ENCODE measurements at regions not wholly inside any gene's neighbourhood (a gene's known extent, or its start where the extent isn't known, plus 50 kb on each side); places are given as distances from the start of the nearest gene placed in this dataset.

- no peak overlapping the region for H3K4me2 ChIP-seq (ENCODE audit: low read depth, low read length)
- DNase-seq (ENCODE audit: low spot score) = no peak
- BruUV-seq (replicated peaks) = no TSS peak
- CTCF ChIA-PET (ENCODE audit: low intra/inter-chr PET ratio, low total read pairs) = no interaction called here
- no peak for TF ChIP-seq SNAPC4 (CRISPR knock-in tag; IDR thresholded peaks at IDR 0.05)
- no peak for TF ChIP-seq DRAP1 (CRISPR knock-in tag; IDR thresholded peaks at IDR 0.05)
- no peak for TF ChIP-seq ZNF713 (CRISPR knock-in tag; IDR thresholded peaks at IDR 0.05)
- no peak for TF ChIP-seq HNF1B (CRISPR knock-in tag; IDR thresholded peaks at IDR 0.05)
- TF ChIP-seq MAF1 (CRISPR knock-in tag; IDR thresholded peaks at IDR 0.05; ENCODE audit: borderline replicate concordance) = no peak
- no peak for TF ChIP-seq ETV6 (CRISPR knock-in tag; conservative IDR thresholded peaks at IDR 0.05)
- no peak for TF ChIP-seq DMAP1 (CRISPR knock-in tag; IDR thresholded peaks at IDR 0.05)
- no peak overlapping the region for H2AFZ ChIP-seq (ENCODE audit: low read length)
- H3K27me3 ChIP-seq (ENCODE audit: control insufficient read depth in 1 of 2, insufficient read depth in 2 of 2, low read length in 2 of 2) = no peaks in the 10 kb centered on the region
- H4K20me1 ChIP-seq (ENCODE audit: insufficient read depth, low read length) = no peaks in the 10 kb centered on the region
- intact Hi-C loops (cut with micrococcal nuclease; ENCODE audit: unreplicated experiment) = no loop called here
- no peak overlapping the region for H3K9ac ChIP-seq (ENCODE audit: insufficient read depth, low read depth, low read length)
- no peaks in the 10 kb centered on the region for H3K79me2 ChIP-seq (ENCODE audit: insufficient read depth, low read length)
- no peaks in the 10 kb centered on the region for H3K9me3 ChIP-seq (ENCODE audit: low read length)
- no peak for ATAC-seq
- no peak for FAIRE-seq
- H3K4me3 ChIP-seq (replicated peaks in 1 of 3; ENCODE audit: insufficient read depth in 1 of 3, low read depth in 2 of 3, low read length in 3 of 3) = no peak overlapping the region
- in situ Hi-C loops (cut with HindIII; ENCODE audit: extremely low pct_ligation_motif_present, low pct_unique_long_range_greater_than_20kb) = loop anchor here (25.0 kb wide), 1 partner anchor 1055 kb away; no protein-coding TSS in a partner anchor
- no peaks in the 10 kb centered on the region for H3K36me3 ChIP-seq (replicated peaks in 1 of 2; ENCODE audit: control insufficient read depth in 1 of 2, insufficient read depth in 2 of 2, low read length in 2 of 2)
- POLR2A ChIA-PET = no interaction called here
- H3K4me1 ChIP-seq (ENCODE audit: insufficient read depth, low read length) = no peaks in the 10 kb centered on the region
- H3K27ac ChIP-seq (ENCODE audit: extremely low read length, insufficient read depth, low read length) = no peak overlapping the region
Measured at GRCh38 chr13:61692691-61693090, 277.0 kb upstream of the PCDH20 start.
